Erythroblast (primary cell): ENCODE measurements at regions not wholly inside any gene's neighbourhood (a gene's known extent, or its start where the extent isn't known, plus 50 kb on each side); places are given as distances from the start of the nearest gene placed in this dataset.

Source experiments
- GATA1 ChIP-seq: IDR thresholded peaks from 2 replicates; pipeline ENCODE4 v1.6.1; 2011; ENCODE audit warnings: low read depth, mild to moderate bottlenecking, control low read depth, low read length, moderate library complexity
- POLR2A ChIP-seq: IDR thresholded peaks from 2 replicates; pipeline ENCODE4 v1.6.1; 2011; ENCODE audit warnings: mild to moderate bottlenecking, low read length

GRCh38 chrX:42128587-42128986 is 205.2 kb upstream of the CASK start:
- no peak for TF ChIP-seq POLR2A
- no peak for TF ChIP-seq GATA1
